ENCODE measurements at regions not wholly inside any gene's neighbourhood (a gene's known extent, or its start where the extent isn't known, plus 50 kb on each side); places are given as distances from the start of the nearest gene placed in this dataset.

- DNase-seq (ENCODE audit: low spot score) = no peak
These were observed 235.8 kb downstream of the ALDH8A1 start for GRCh38 chr6:134714113-134714512.

- DNase-seq (ENCODE audit: low spot score) = no peak
These were observed 237.6 kb downstream of the ALDH8A1 start for GRCh38 chr6:134712311-134712710.

GRCh38 chr6:134708079-134708478, 241.8 kb downstream of the ALDH8A1 start:
- no peak for DNase-seq (ENCODE audit: low spot score)

- DNase-seq (ENCODE audit: low spot score) = peak; percentile 26
These were observed 242.4 kb downstream of the ALDH8A1 start for GRCh38 chr6:134707342-134708031.

GRCh38 chr6:134706806-134707205, 243.1 kb downstream of the ALDH8A1 start:
- peak; percentile 20 for DNase-seq (ENCODE audit: low spot score)

GRCh38 chr6:134706153-134706552, 243.7 kb downstream of the ALDH8A1 start:
- DNase-seq (ENCODE audit: low spot score) = no peak

GRCh38 chr6:134703206-134703605, 246.7 kb downstream of the ALDH8A1 start:
- no peak for DNase-seq (ENCODE audit: low spot score)

GRCh38 chr6:134702279-134702678, 247.6 kb downstream of the ALDH8A1 start:
- no peak for DNase-seq (ENCODE audit: low spot score)

GRCh38 chr6:134701301-134701700, 248.6 kb downstream of the ALDH8A1 start:
- DNase-seq (ENCODE audit: low spot score) = no peak

GRCh38 chr6:134698228-134698627, 251.7 kb downstream of the ALDH8A1 start:
- no peak for DNase-seq (ENCODE audit: low spot score)

GRCh38 chr6:134692008-134692407, 257.9 kb downstream of the ALDH8A1 start:
- no peak for DNase-seq (ENCODE audit: low spot score)

GRCh38 chr6:134691180-134691579, 258.7 kb downstream of the ALDH8A1 start:
- no peak for DNase-seq (ENCODE audit: low spot score)

GRCh38 chr6:134690048-134690447, 259.9 kb downstream of the ALDH8A1 start:
- no peak for DNase-seq (ENCODE audit: low spot score)

- DNase-seq (ENCODE audit: low spot score) = no peak
These were observed 260.3 kb downstream of the ALDH8A1 start for GRCh38 chr6:134689641-134690040.

GRCh38 chr6:134689177-134689576, 260.7 kb downstream of the ALDH8A1 start:
- DNase-seq (ENCODE audit: low spot score) = no peak

GRCh38 chr6:134686071-134686470, 263.8 kb downstream of the ALDH8A1 start:
- DNase-seq (ENCODE audit: low spot score) = peak; percentile 47

GRCh38 chr6:134684423-134684795, 265.5 kb downstream of the ALDH8A1 start:
- no peak for DNase-seq (ENCODE audit: low spot score)

GRCh38 chr6:134683783-134684422, 266.0 kb downstream of the ALDH8A1 start:
- DNase-seq (ENCODE audit: low spot score) = peak; percentile 42

- no peak for DNase-seq (ENCODE audit: low spot score)
These were observed 269.5 kb downstream of the ALDH8A1 start for GRCh38 chr6:134680433-134680832.

GRCh38 chr6:134680021-134680420, 269.9 kb downstream of the ALDH8A1 start:
- no peak for DNase-seq (ENCODE audit: low spot score)

GRCh38 chr6:134678436-134678889, 271.4 kb downstream of the ALDH8A1 start:
- DNase-seq (ENCODE audit: low spot score) = peak; percentile 58

- DNase-seq (ENCODE audit: low spot score) = no peak
These were observed 273.3 kb downstream of the ALDH8A1 start for GRCh38 chr6:134676307-134677281.
